HG02763 (cell line): ENCODE measurements at regions not wholly inside any gene's neighbourhood (a gene's known extent, or its start where the extent isn't known, plus 50 kb on each side); places are given as distances from the start of the nearest gene placed in this dataset.

ENCODE experiments used
- ATAC-seq: cut with Tn5 transposase; IDR thresholded peaks from one replicate; pipeline ENCODE4 v1.9.1; 2021; ENCODE audit warnings: mild to moderate bottlenecking, moderate library complexity; ENCODE audit not compliant: unreplicated experiment

GRCh38 chr20:17795003-17795402, 95.2 kb downstream of the BANF2 start:
- ATAC-seq: no peak

GRCh38 chr20:17794400-17794799, 94.6 kb downstream of the BANF2 start:
- no peak for ATAC-seq

- no peak for ATAC-seq
Observed at GRCh38 chr20:17793986-17794385, 94.2 kb downstream of the BANF2 start.

DNA sequence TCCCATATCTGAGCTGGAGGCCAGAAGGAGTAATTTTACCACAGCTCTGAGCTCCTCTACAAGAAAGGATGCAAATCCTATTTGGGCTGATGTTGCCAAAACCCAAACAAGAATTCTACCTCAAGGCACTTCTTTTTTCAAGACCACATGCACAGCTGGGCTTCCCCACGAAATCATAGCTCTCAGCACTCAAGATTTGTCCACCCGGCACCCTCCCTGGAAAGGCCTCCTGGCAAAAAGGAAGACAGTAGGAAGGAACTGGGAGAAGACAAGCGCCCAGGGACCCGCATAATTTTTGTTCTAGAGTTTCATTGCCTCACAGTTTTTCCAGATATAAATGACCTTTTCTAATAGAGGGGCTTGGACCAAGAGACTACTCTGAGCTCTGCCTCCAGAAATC, 90.5 kb downstream of the BANF2 start:
- no peak for ATAC-seq

- no peak for ATAC-seq
Observed at GRCh38 chr20:17787816-17788215, 88.0 kb downstream of the BANF2 start.

GRCh38 chr20:17786221-17786718, 86.5 kb downstream of the BANF2 start:
- ATAC-seq: no peak
